Upper lobe of right lung (tissue), 1 donor: ENCODE measurements at regions not wholly inside any gene's neighbourhood (a gene's known extent, or its start where the extent isn't known, plus 50 kb on each side); places are given as distances from the start of the nearest gene placed in this dataset.
A peak's percentile ranks its signal among the peaks of the same experiment; 100 is the strongest.
"Not testable (repeated sequence)": the region's sequence is repeated elsewhere in the genome, so short reads cannot be mapped to it uniquely, and the experiment has no call there.

Experiments used
- ATAC-seq: fragments of 200-7000 bp; cut with Tn5 transposase; one replicate; pipeline ENCODE4 v1.9.1; 2020; ENCODE audit warnings: mild to moderate bottlenecking, moderate library complexity
- DNase-seq: peaks from one replicate; pipeline ENCODE4 v3.0.0-alpha.2; 2020
- H3K27ac ChIP-seq: fragments of 200-600 bp; one replicate; pipeline ENCODE4 v1.8.0; 2022
- H3K27me3 ChIP-seq: fragments of 200-600 bp; one replicate; pipeline ENCODE4 v1.8.0; 2022; ENCODE audit warnings: mild to moderate bottlenecking
- H3K36me3 ChIP-seq: fragments of 200-600 bp; one replicate; pipeline ENCODE4 v1.8.0; 2022
- H3K4me1 ChIP-seq: fragments of 200-600 bp; one replicate; pipeline ENCODE4 v1.8.0; 2022
- H3K4me3 ChIP-seq: fragments of 200-600 bp; one replicate; pipeline ENCODE4 v1.8.0; 2022; ENCODE audit warnings: mild to moderate bottlenecking
- H3K9me3 ChIP-seq: fragments of 200-600 bp; one replicate; pipeline ENCODE4 v1.8.0; 2022
- intact Hi-C: fragments of 100-400 bp; cut with DNase I; formaldehyde crosslinking; loops from one replicate; pipeline ENCODE4 v1.11.0; 2022
- TF ChIP-seq, protein P1 (sequence below): fragments of 200-600 bp; IDR thresholded peaks from one replicate; pipeline ENCODE4 v1.8.0; 2022; ENCODE audit warnings: antibody characterized with exemption
- donor health status: DM: no; HTN: yes; CAD: no; lungs with severe emphysema.

DNA sequence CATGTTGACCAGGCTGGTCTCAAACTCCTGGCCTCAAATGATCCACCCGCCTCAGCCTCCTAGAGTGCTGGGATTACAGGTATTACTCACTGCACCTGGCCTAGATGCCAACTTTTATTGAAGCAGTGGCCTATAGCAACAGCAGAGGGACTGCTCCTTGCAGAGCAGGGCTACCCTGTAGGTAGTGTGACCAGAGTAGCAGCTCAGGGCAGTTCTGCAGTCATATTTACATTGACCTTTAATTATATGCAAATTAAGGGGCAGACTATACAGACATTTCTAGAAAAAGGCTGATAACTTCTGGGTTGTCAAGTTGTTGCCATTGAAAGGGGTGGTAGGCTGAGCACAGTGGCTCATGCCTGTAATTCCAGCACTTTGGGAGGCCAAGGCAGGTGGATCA, 115.2 kb upstream of the PLEKHM1 start:
- ATAC-seq, H3K27ac ChIP-seq, DNase-seq, H3K4me3 ChIP-seq, intact Hi-C loops, H3K9me3 ChIP-seq, H3K4me1 ChIP-seq, H3K27me3 ChIP-seq, H3K36me3 ChIP-seq: not testable (repeated sequence)

DNA sequence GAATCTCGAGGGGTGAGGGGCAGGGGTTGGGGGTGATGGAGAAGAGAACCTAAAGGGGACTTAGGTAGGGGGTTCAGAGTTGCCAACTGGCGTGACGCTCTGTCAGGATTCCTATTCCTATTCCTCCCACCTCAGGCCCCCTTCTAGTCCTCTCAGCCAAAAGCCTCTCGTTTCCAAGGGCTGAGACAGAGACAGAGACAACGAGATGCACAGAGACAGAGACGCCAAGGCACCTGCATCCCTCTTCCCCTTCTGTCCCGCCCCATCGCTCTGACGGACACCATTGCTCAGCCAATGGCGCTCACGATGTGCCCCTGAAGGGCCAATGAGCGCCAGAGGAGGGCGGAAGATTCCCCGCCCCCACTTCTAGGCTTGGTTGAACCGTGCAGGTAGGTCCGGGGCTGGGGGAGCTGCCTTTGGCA, 129.5 kb upstream of the PLEKHM1 start:
- H3K27ac ChIP-seq, H3K9me3 ChIP-seq, H3K4me1 ChIP-seq, intact Hi-C loops, H3K36me3 ChIP-seq, H3K27me3 ChIP-seq: not testable (repeated sequence)
- peak overlapping the region; percentile 44 for H3K4me3 ChIP-seq
- DNase-seq = peak; percentile 90
- peak; percentile 100 for ATAC-seq

DNA sequence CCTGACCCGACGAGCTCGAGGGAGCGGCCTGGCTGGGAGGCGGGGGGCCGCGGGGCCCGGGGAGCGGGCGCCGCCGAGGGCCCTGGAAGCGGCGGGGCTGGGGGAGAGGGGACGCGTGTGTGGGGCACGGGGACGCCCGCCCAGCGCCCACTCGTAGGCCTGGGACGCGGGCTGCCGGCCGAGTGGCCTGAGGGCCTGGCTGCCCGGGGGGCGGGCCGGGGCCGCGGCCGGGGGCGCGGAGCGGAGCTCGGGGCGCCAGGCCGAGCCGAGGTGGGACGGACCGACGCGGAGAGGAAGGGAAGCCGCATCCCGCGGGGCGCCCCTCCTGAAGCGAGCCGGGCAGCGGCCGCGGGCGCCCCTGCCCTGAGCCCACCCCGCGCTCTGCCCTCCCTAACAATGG, 129.9 kb upstream of the PLEKHM1 start:
- H3K4me3 ChIP-seq = peak overlapping the region; percentile 44
- H3K36me3 ChIP-seq, H3K9me3 ChIP-seq, H3K27me3 ChIP-seq, H3K4me1 ChIP-seq, H3K27ac ChIP-seq, intact Hi-C loops: not testable (repeated sequence)
- ATAC-seq = peak; percentile 73
- peak; percentile 66 for DNase-seq

DNA sequence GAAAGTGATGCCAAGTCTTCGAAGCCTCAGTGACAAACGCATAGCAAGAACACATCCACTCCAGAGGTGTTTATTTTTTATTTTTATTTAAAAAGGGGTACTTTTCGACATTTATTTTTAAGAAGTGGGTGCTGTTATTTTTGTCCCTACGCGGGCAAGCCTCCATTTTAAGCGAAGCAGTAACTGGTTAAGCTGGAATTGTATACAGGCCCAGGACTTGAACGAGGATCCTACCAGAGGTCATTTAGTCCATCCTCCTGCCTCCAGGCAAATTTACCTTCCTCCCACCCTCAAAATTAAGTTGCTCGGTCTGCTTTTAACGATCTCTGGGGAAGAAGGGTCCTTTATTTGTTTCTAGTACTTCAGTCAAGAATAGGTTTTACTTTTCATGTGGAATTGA, 130.6 kb upstream of the PLEKHM1 start:
- not testable (repeated sequence) for H3K36me3 ChIP-seq, H3K4me3 ChIP-seq

DNA sequence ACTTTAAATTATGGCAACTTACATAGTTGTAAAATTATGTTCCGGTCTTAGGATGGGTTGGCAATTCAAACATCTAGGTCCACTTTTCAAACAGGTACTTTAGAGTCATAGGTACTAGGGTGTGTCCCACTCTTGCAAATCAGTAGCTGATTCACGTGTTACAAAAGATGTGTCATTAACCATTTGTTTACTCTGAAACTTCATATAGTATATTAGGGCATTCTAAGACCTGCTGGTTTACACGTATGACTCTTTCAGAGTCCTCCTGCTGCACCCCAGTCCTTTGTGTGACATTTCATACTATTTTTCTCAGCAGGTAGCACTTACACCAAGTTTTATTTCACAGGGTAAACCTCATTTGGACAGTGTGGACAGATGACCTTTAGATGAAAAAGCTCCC, 131.8 kb upstream of the PLEKHM1 start:
- H3K4me3 ChIP-seq, H3K36me3 ChIP-seq, intact Hi-C loops, H3K27me3 ChIP-seq, DNase-seq, ATAC-seq, H3K9me3 ChIP-seq, H3K27ac ChIP-seq, H3K4me1 ChIP-seq: not testable (repeated sequence)

More for the DNA sequence above, 130.6 kb upstream of the PLEKHM1 start:
- H3K27me3 ChIP-seq, DNase-seq, H3K27ac ChIP-seq, H3K9me3 ChIP-seq, intact Hi-C loops, ATAC-seq, H3K4me1 ChIP-seq: not testable (repeated sequence)

DNA sequence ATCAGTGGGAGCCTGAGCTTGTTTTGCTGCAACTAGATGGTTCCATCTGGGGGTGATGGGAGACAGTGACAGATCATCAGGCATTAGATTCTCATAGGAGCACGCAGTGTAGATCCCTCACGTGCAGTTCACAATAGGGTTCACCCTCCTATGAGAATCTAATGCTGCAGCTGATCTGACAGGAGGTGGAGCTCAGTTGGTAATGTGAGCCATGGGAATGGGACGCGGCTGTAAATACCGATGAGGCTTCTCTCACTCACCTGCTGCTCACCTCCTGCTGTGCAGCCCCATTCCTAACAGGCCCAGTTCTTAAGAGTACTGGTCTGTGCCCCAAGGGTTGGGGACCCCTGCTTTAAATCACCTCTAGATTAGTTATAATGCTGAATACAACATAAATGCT, 137.5 kb upstream of the PLEKHM1 start:
- TF ChIP-seq, protein P1, sequence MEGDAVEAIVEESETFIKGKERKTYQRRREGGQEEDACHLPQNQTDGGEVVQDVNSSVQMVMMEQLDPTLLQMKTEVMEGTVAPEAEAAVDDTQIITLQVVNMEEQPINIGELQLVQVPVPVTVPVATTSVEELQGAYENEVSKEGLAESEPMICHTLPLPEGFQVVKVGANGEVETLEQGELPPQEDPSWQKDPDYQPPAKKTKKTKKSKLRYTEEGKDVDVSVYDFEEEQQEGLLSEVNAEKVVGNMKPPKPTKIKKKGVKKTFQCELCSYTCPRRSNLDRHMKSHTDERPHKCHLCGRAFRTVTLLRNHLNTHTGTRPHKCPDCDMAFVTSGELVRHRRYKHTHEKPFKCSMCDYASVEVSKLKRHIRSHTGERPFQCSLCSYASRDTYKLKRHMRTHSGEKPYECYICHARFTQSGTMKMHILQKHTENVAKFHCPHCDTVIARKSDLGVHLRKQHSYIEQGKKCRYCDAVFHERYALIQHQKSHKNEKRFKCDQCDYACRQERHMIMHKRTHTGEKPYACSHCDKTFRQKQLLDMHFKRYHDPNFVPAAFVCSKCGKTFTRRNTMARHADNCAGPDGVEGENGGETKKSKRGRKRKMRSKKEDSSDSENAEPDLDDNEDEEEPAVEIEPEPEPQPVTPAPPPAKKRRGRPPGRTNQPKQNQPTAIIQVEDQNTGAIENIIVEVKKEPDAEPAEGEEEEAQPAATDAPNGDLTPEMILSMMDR = no peak
- ATAC-seq = no peak
- peaks cover 24% of the 10 kb centered on the region for H3K36me3 ChIP-seq

DNA sequence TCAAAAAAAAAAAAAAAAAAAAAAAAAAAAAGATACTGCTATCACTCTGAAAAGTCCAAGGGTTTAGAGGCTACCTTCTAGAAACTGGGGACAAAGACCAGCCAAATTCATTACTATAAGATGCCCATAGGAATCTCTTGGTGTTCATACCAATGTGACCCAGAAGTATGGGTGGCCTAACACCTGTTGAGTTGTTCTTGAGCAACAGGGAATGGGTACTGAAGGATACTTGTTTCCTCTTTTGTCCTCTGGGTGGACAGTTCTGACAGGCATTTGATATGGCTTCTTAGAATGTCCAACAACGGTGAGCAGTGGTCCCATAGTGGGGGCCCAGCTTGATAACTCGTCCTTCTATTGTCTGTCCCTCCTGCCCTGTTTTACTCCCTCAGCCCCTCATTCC, 141.4 kb upstream of the PLEKHM1 start:
- intact Hi-C loops = no loop called here
- no peaks in the 10 kb centered on the region for H3K27me3 ChIP-seq
- H3K27ac ChIP-seq = no peak overlapping the region
- TF ChIP-seq, protein P1 = no peak
- DNase-seq (no peak), ATAC-seq (no peak)
- H3K4me3 ChIP-seq = no peak overlapping the region
- peaks cover 46% of the 10 kb centered on the region for H3K36me3 ChIP-seq
- no peaks in the 10 kb centered on the region for H3K4me1 ChIP-seq
- H3K9me3 ChIP-seq = no peaks in the 10 kb centered on the region

More for the DNA sequence above, 137.5 kb upstream of the PLEKHM1 start:
- no peaks in the 10 kb centered on the region for H3K27me3 ChIP-seq
- intact Hi-C loops = no loop called here
- no peak for DNase-seq
- no peaks in the 10 kb centered on the region for H3K9me3 ChIP-seq
- H3K4me1 ChIP-seq = no peaks in the 10 kb centered on the region
- no peak overlapping the region for H3K4me3 ChIP-seq
- H3K27ac ChIP-seq = no peak overlapping the region

DNA sequence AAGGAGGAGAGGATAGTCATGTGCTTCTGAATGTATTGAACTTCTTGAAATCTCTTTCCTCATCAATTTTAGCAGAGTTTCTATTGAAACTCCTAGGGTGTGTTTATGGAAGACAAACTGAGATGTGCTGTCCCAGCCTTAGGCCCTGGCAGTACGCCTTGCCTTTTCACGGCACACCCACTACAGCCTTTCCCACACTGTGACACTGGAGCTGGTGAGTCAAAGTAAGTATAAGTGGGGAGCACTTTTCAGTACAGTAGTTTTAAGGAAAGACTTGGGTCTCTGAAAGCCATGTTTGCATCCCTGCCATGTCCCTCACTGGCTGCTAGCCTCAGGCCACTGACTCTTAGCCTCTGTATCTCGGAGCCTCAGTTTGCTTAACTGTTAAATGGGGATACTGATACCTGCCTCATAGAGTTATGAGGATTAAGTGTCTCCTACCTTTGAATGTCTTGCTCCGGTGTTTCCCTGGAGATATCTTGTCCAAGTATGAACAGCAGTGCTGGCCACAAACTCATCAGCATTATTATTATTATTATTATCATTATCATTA, 144.7 kb upstream of the CRHR1 start:
- intact Hi-C loops = no loop called here
- TF ChIP-seq, protein P1 = no peak
- H3K9me3 ChIP-seq = no peaks in the 10 kb centered on the region
- no peaks in the 10 kb centered on the region for H3K4me1 ChIP-seq
- no peak for ATAC-seq
- no peaks in the 10 kb centered on the region for H3K27me3 ChIP-seq
- no peak overlapping the region for H3K4me3 ChIP-seq
- no peak overlapping the region for H3K27ac ChIP-seq
- no peak for DNase-seq
- peaks cover 28% of the 10 kb centered on the region for H3K36me3 ChIP-seq
